Liver (tissue), 8 donors: ENCODE measurements at regions not wholly inside any gene's neighbourhood (a gene's known extent, or its start where the extent isn't known, plus 50 kb on each side); places are given as distances from the start of the nearest gene placed in this dataset.

Experiments
- DNase-seq: peaks from one replicate; pipeline ENCODE4 v3.0.0-alpha.2; 2017; ENCODE audit warnings: low spot score
- H3K27ac ChIP-seq, 2 donors: one replicate each; pipeline ENCODE4 v1.7.0; 2013; ENCODE audit warnings: inconsistent platforms in 2 of 2, low read length in 2 of 2, control low read depth in 1 of 2, low read depth in 1 of 2, mild to moderate bottlenecking in 1 of 2
- H3K27me3 ChIP-seq, 4 donors: one replicate each; pipeline versions ENCODE4 v1.6.1 to v1.7.0; 2013; ENCODE audit warnings: low read length in 3 of 4, inconsistent platforms in 1 of 4, mild to moderate bottlenecking in 1 of 4, moderate library complexity in 1 of 4; ENCODE audit not compliant: control insufficient read depth in 4 of 4, insufficient read depth in 4 of 4
- H3K36me3 ChIP-seq, 4 donors: one replicate each; pipeline versions ENCODE4 v1.6.1 to v1.7.0; 2013; ENCODE audit warnings: low read length in 3 of 4, mild to moderate bottlenecking in 3 of 4, low read depth in 1 of 4, moderate library complexity in 1 of 4; ENCODE audit not compliant: control insufficient read depth in 4 of 4, insufficient read depth in 3 of 4
- H3K4me1 ChIP-seq, 4 donors: one replicate each; pipeline versions ENCODE4 v1.6.1 to v1.7.0; 2013; ENCODE audit warnings: low read length in 3 of 4, mild to moderate bottlenecking in 3 of 4, moderate library complexity in 1 of 4; ENCODE audit not compliant: control insufficient read depth in 4 of 4, insufficient read depth in 4 of 4
- H3K4me3 ChIP-seq, 3 donors: one replicate each; pipeline versions ENCODE4 v1.6.1 to v1.7.0; 2013; ENCODE audit warnings: low read length in 3 of 3, control low read depth in 1 of 3, low read depth in 1 of 3, mild to moderate bottlenecking in 1 of 3
- H3K9ac ChIP-seq, 2 donors: one replicate each; pipeline ENCODE4 v1.7.0; 2013; ENCODE audit warnings: low read length in 2 of 2, mild to moderate bottlenecking in 2 of 2, moderate library complexity in 2 of 2, control low read depth in 1 of 2, low read depth in 1 of 2
- H3K9me3 ChIP-seq, 4 donors: one replicate each; pipeline versions ENCODE4 v1.6.1 to v1.7.0; 2013; ENCODE audit warnings: low read length in 3 of 4; ENCODE audit not compliant: control insufficient read depth in 4 of 4
- ATF3 ChIP-seq: IDR thresholded peaks from 2 replicates; pipeline ENCODE4 v1.6.1; 2016; ENCODE audit warnings: antibody characterized with exemption
- EGR1 ChIP-seq, 2 donors: IDR thresholded peaks; 2 replicates each; pipeline ENCODE4 v1.6.1; 2016 to 2018; ENCODE audit warnings: antibody characterized with exemption in 2 of 2, low read depth in 2 of 2
- FOXA1 ChIP-seq: IDR thresholded peaks from 2 replicates; pipeline ENCODE4 v1.6.1; 2016; ENCODE audit warnings: antibody characterized with exemption
- FOXA2 ChIP-seq: IDR thresholded peaks from 2 replicates; pipeline ENCODE4 v1.6.1; 2016; ENCODE audit warnings: antibody characterized with exemption
- GABPA ChIP-seq, 2 donors: IDR thresholded peaks in 1 of 2; conservative IDR thresholded peaks in 1 of 2; 2 replicates each; pipeline ENCODE4 v1.6.1; 2016; ENCODE audit warnings: antibody characterized with exemption in 2 of 2, mild to moderate bottlenecking in 1 of 2, moderate library complexity in 1 of 2
- HNF4A ChIP-seq, 2 donors: conservative IDR thresholded peaks; 2 replicates each; pipeline ENCODE4 v1.6.1; 2016; ENCODE audit warnings: antibody characterized with exemption in 2 of 2, mild to moderate bottlenecking in 2 of 2
- JUND ChIP-seq, 2 donors: IDR thresholded peaks; 2 replicates each; pipeline ENCODE4 v1.6.1; 2016; ENCODE audit warnings: antibody characterized with exemption in 2 of 2
- RAD21 ChIP-seq, 2 donors: IDR thresholded peaks; 2 replicates each; pipeline ENCODE4 v1.6.1; 2016; ENCODE audit warnings: antibody characterized with exemption in 2 of 2, mild to moderate bottlenecking in 2 of 2
- REST ChIP-seq: IDR thresholded peaks from 2 replicates; pipeline ENCODE4 v1.6.1; 2016; ENCODE audit warnings: antibody characterized with exemption, mild to moderate bottlenecking
- RXRA ChIP-seq, 2 donors: IDR thresholded peaks; 2 replicates each; pipeline ENCODE4 v1.6.1; 2017 to 2018; ENCODE audit warnings: antibody characterized with exemption in 2 of 2, mild to moderate bottlenecking in 1 of 2
- SP1 ChIP-seq: IDR thresholded peaks from 2 replicates; pipeline ENCODE4 v1.6.1; 2018; ENCODE audit warnings: antibody characterized with exemption, mild to moderate bottlenecking
- TAF1 ChIP-seq: conservative IDR thresholded peaks from 2 replicates; pipeline ENCODE4 v1.6.1; 2016; ENCODE audit warnings: antibody characterized with exemption, mild to moderate bottlenecking
- YY1 ChIP-seq: IDR thresholded peaks from 2 replicates; pipeline ENCODE4 v1.6.1; 2016; ENCODE audit warnings: antibody characterized with exemption, mild to moderate bottlenecking
- WGBS: extraction: QIAGEN DNeasy Blood & Tissue Kit; methylation state at CpG from one replicate; pipeline ENCODE4 v1.1.7; 2013; 5-methylcytosine and 5-hydroxymethylcytosine counted together
- TF ChIP-seq, protein P1 (sequence below): IDR thresholded peaks from 2 replicates; pipeline ENCODE4 v1.6.1; 2016; ENCODE audit warnings: antibody characterized with exemption
- TF ChIP-seq, protein P2 (sequence below): IDR thresholded peaks from 2 replicates; pipeline ENCODE4 v1.6.1; 2016; ENCODE audit warnings: antibody characterized with exemption
- TF ChIP-seq, protein P3 (sequence below): fragments of 150-350 bp; IDR thresholded peaks from 2 replicates; pipeline ENCODE4 v1.5.1; 2017; ENCODE audit warnings: improper control_type of control experiment, low read depth, low read length; ENCODE audit not compliant: missing input control
- donor health status: healthy.
- donor health status: healthy.
- donor health status: healthy.
- donor health status: healthy.
- donor health status: healthy.

DNA sequence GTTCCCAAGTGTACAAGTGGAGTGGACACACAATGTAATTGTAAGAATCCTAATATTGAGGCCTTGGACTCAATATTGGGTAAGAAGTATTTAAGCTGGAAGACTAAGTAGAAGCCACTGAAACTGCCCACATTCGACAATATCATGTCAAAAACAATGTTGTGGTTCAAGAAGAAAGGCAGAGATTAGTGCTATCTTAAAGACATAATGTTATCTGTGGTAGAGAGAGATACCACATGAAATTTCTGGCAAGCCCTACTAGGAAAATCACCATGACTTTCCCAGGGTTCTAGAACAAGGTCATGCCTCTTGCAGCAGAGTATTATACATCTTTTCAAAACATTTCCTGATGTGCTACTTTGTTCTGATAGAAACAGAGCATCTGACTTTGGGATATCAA lies 192.6 kb downstream of the RAP2B start:
- H3K4me3 ChIP-seq, result no peak overlapping the region
- H3K9ac ChIP-seq, result no peak overlapping the region
- H3K9me3 ChIP-seq, result peaks cover 0 to 4% (median 0%) of the 10 kb centered on the region in 4 donors
- no peak for DNase-seq
- H3K27ac ChIP-seq, result no peak overlapping the region
- TF ChIP-seq ATF3 (no peak), EGR1 (IDR thresholded peaks at IDR 0.05; ENCODE audit: low read depth in 2 of 2) (no peak), RXRA (IDR thresholded peaks at IDR 0.05) (no peak), REST (no peak), RAD21 (IDR thresholded peaks at IDR 0.05) (no peak), SP1 (no peak), FOXA2 (no peak)
- TF ChIP-seq, protein P1, sequence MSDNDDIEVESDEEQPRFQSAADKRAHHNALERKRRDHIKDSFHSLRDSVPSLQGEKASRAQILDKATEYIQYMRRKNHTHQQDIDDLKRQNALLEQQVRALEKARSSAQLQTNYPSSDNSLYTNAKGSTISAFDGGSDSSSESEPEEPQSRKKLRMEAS, result no peak
- TF ChIP-seq, protein P2, sequence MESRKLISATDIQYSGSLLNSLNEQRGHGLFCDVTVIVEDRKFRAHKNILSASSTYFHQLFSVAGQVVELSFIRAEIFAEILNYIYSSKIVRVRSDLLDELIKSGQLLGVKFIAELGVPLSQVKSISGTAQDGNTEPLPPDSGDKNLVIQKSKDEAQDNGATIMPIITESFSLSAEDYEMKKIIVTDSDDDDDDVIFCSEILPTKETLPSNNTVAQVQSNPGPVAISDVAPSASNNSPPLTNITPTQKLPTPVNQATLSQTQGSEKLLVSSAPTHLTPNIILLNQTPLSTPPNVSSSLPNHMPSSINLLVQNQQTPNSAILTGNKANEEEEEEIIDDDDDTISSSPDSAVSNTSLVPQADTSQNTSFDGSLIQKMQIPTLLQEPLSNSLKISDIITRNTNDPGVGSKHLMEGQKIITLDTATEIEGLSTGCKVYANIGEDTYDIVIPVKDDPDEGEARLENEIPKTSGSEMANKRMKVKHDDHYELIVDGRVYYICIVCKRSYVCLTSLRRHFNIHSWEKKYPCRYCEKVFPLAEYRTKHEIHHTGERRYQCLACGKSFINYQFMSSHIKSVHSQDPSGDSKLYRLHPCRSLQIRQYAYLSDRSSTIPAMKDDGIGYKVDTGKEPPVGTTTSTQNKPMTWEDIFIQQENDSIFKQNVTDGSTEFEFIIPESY, result no peak
- no peaks in the 10 kb centered on the region for H3K27me3 ChIP-seq
- 43% methylated on average over 1 of the region's 1 CpG for WGBS
- no peaks in the 10 kb centered on the region for H3K4me1 ChIP-seq
- no peaks in the 10 kb centered on the region for H3K36me3 ChIP-seq

DNA sequence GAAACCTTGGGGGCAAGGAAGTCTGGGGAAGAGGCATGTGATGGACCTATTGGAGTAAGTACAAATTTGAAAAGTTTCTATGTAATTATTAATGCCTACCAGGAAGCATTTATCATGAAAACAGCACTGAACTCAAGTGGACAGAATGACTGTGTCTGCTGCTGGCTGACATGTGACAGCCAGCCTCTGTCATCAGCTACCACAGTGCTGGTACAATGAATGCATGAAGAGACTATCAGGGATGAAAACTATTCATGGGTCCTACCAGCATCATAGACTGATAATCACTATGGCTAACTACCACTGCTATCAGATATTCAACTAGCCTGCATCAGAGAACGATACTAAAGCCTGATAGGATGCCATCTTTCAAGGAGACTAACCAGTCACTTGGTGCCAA lies 193.5 kb downstream of the RAP2B start:
- peaks cover 0 to 4% (median 0%) of the 10 kb centered on the region in 4 donors for H3K9me3 ChIP-seq
- H3K4me1 ChIP-seq, result no peaks in the 10 kb centered on the region
- WGBS, result 74% methylated on average over 1 of the region's 1 CpG
- H3K36me3 ChIP-seq, result no peaks in the 10 kb centered on the region
- H3K27ac ChIP-seq, result no peak overlapping the region
- H3K27me3 ChIP-seq, result no peaks in the 10 kb centered on the region
- H3K4me3 ChIP-seq, result no peak overlapping the region
- DNase-seq, result no peak
- H3K9ac ChIP-seq, result no peak overlapping the region
- TF ChIP-seq TAF1, result no peak
- no peak for TF ChIP-seq SP1
- TF ChIP-seq YY1, result no peak
- no peak for TF ChIP-seq HNF4A (conservative IDR thresholded peaks at IDR 0.05)
- TF ChIP-seq FOXA2, result no peak
- TF ChIP-seq REST, result no peak
- TF ChIP-seq, protein P3, sequence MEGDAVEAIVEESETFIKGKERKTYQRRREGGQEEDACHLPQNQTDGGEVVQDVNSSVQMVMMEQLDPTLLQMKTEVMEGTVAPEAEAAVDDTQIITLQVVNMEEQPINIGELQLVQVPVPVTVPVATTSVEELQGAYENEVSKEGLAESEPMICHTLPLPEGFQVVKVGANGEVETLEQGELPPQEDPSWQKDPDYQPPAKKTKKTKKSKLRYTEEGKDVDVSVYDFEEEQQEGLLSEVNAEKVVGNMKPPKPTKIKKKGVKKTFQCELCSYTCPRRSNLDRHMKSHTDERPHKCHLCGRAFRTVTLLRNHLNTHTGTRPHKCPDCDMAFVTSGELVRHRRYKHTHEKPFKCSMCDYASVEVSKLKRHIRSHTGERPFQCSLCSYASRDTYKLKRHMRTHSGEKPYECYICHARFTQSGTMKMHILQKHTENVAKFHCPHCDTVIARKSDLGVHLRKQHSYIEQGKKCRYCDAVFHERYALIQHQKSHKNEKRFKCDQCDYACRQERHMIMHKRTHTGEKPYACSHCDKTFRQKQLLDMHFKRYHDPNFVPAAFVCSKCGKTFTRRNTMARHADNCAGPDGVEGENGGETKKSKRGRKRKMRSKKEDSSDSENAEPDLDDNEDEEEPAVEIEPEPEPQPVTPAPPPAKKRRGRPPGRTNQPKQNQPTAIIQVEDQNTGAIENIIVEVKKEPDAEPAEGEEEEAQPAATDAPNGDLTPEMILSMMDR, result no peak
- no peak for TF ChIP-seq RAD21 (IDR thresholded peaks at IDR 0.05)
- no peak for TF ChIP-seq JUND (IDR thresholded peaks at IDR 0.05)
- TF ChIP-seq GABPA (IDR thresholded peaks at IDR 0.05 in 1 of 2, conservative IDR thresholded peaks at IDR 0.05 in 1 of 2), result no peak
- TF ChIP-seq FOXA1, result no peak
- TF ChIP-seq RXRA (IDR thresholded peaks at IDR 0.05), result no peak
- TF ChIP-seq ATF3, result no peak
- TF ChIP-seq, protein P2, result no peak
- TF ChIP-seq, protein P1, result no peak
